SU-DHL-6 (cell line): ENCODE measurements at regions not wholly inside any gene's neighbourhood (a gene's known extent, or its start where the extent isn't known, plus 50 kb on each side); places are given as distances from the start of the nearest gene placed in this dataset.

ENCODE experiments used
- H2AFZ ChIP-seq: fragments of 200-600 bp; sonication (generic); 2 replicates; pipeline ENCODE4 v1.6.1; 2014; ENCODE audit warnings: low read depth, mild to moderate bottlenecking, moderate library complexity, mixed read lengths, antibody characterized with exemption, low read length; ENCODE audit not compliant: severe bottlenecking
- H3F3A ChIP-seq: fragments of 200-600 bp; shearing (Covaris generic); 2 replicates; pipeline ENCODE4 v1.6.0; 2016; ENCODE audit warnings: antibody characterized with exemption, mild to moderate bottlenecking; ENCODE audit not compliant: insufficient read depth
- H3K27ac ChIP-seq: fragments of 200-600 bp; sonication (generic); 2 replicates; pipeline ENCODE4 v1.5.1; 2016; ENCODE audit warnings: low read depth, mild to moderate bottlenecking, low read length, moderate library complexity, mixed read lengths
- H3K27me3 ChIP-seq: fragments of 200-600 bp; sonication (generic), shearing (Covaris generic); 2 replicates; pipeline ENCODE4 v1.6.0; 2014; ENCODE audit warnings: mild to moderate bottlenecking, low read length
- H3K36me3 ChIP-seq: fragments of 200-600 bp; sonication (generic); 2 replicates; pipeline ENCODE4 v1.6.1; 2014; ENCODE audit warnings: mild to moderate bottlenecking, low read length, mixed read lengths
- H3K4me2 ChIP-seq: fragments of 300-600, 200-600 bp; shearing (Covaris generic), sonication (generic); 2 replicates; pipeline ENCODE4 v1.6.0; 2014; ENCODE audit warnings: low read length, low read depth, mild to moderate bottlenecking; ENCODE audit not compliant: poor library complexity, severe bottlenecking
- H3K4me3 ChIP-seq: fragments of 200-600 bp; sonication (generic); 2 replicates; pipeline ENCODE4 v1.5.1; 2014; ENCODE audit warnings: antibody characterized with exemption, low read length, mild to moderate bottlenecking, mixed read lengths; ENCODE audit not compliant: insufficient read depth, poor library complexity, severe bottlenecking
- H3K79me2 ChIP-seq: fragments of 200-600 bp; sonication (generic); 2 replicates; pipeline ENCODE4 v1.6.1; 2014; ENCODE audit warnings: mild to moderate bottlenecking, low read length, moderate library complexity; ENCODE audit not compliant: insufficient read depth
- H3K9ac ChIP-seq: fragments of 200-600 bp; sonication (generic); 2 replicates; pipeline ENCODE4 v1.7.0; 2014; ENCODE audit warnings: mild to moderate bottlenecking, low read length
- H3K9me2 ChIP-seq: fragments of 200-600 bp; sonication (generic); replicated peaks from 2 replicates; pipeline ENCODE4 v1.6.1; 2014; ENCODE audit warnings: low read length; ENCODE audit not compliant: insufficient read depth
- H3K9me3 ChIP-seq: fragments of 200-600 bp; sonication (generic); 2 replicates; pipeline ENCODE4 v1.6.1; 2014; ENCODE audit warnings: low read length, mixed read lengths; ENCODE audit not compliant: insufficient read depth
- H4K20me1 ChIP-seq: fragments of 200-600 bp; sonication (generic); 2 replicates; pipeline ENCODE4 v1.6.1; 2014; ENCODE audit warnings: low read depth, mild to moderate bottlenecking, antibody characterized with exemption, low read length, moderate library complexity, mixed read lengths
- CTCF ChIP-seq: fragments of 200-600 bp; sonication (generic); IDR thresholded peaks from one replicate; pipeline ENCODE4 v1.5.1; 2017; ENCODE audit warnings: antibody characterized with exemption, mild to moderate bottlenecking, low read length, moderate library complexity; ENCODE audit not compliant: insufficient read depth, poor library complexity, severe bottlenecking
- EZH2phosphoT487 ChIP-seq: fragments of 200-600 bp; sonication (generic), shearing (Covaris generic); conservative IDR thresholded peaks from 2 replicates; pipeline ENCODE4 v1.6.1; 2018; ENCODE audit warnings: mild to moderate bottlenecking, antibody characterized with exemption, low read length, moderate library complexity, mixed read lengths

GRCh38 chr2:12607971-12608370 is 108.8 kb upstream of the TRIB2 start:
- H3K79me2 ChIP-seq: no peaks in the 10 kb centered on the region
- H3F3A ChIP-seq: peaks cover 20% of the 10 kb centered on the region
- no peak overlapping the region for H2AFZ ChIP-seq
- H3K4me3 ChIP-seq: no peak overlapping the region
- no peaks in the 10 kb centered on the region for H3K9me2 ChIP-seq
- no peaks in the 10 kb centered on the region for H4K20me1 ChIP-seq
- H3K36me3 ChIP-seq: no peaks in the 10 kb centered on the region
- no peak overlapping the region for H3K4me2 ChIP-seq
- TF ChIP-seq CTCF: no peak
- TF ChIP-seq EZH2phosphoT487: no peak
- no peak overlapping the region for H3K27ac ChIP-seq
- H3K9me3 ChIP-seq: no peaks in the 10 kb centered on the region
- H3K27me3 ChIP-seq: no peaks in the 10 kb centered on the region
- no peak overlapping the region for H3K9ac ChIP-seq

- H3K27me3 ChIP-seq: no peaks in the 10 kb centered on the region
- TF ChIP-seq CTCF (no peak), EZH2phosphoT487 (no peak)
- H3K79me2 ChIP-seq: no peaks in the 10 kb centered on the region
- no peak overlapping the region for H3K4me3 ChIP-seq
- H3K9ac ChIP-seq: no peak overlapping the region
- H3K4me2 ChIP-seq: peak overlapping the region; percentile 39
- peaks cover 30% of the 10 kb centered on the region for H3F3A ChIP-seq
- H3K27ac ChIP-seq: peak overlapping the region; percentile 68
- no peaks in the 10 kb centered on the region for H3K9me3 ChIP-seq
- H4K20me1 ChIP-seq: no peaks in the 10 kb centered on the region
- peak overlapping the region; percentile 23 for H2AFZ ChIP-seq
- no peaks in the 10 kb centered on the region for H3K36me3 ChIP-seq
- H3K9me2 ChIP-seq: no peaks in the 10 kb centered on the region
Observed at GRCh38 chr2:12610314-12610713, 106.4 kb upstream of the TRIB2 start.

- H3K36me3 ChIP-seq: no peaks in the 10 kb centered on the region
- H3K4me2 ChIP-seq: peak overlapping the region; percentile 63
Observed at GRCh38 chr2:12612168-12612567, 104.6 kb upstream of the TRIB2 start.

More at GRCh38 chr2:12612168-12612567, 104.6 kb upstream of the TRIB2 start:
- H4K20me1 ChIP-seq: no peaks in the 10 kb centered on the region
- H3K79me2 ChIP-seq: no peaks in the 10 kb centered on the region
- no peak overlapping the region for H3K4me3 ChIP-seq
- H2AFZ ChIP-seq: no peak overlapping the region
- no peaks in the 10 kb centered on the region for H3K9me2 ChIP-seq
- no peaks in the 10 kb centered on the region for H3K9me3 ChIP-seq
- no peak for TF ChIP-seq CTCF
- no peak for TF ChIP-seq EZH2phosphoT487
- H3K27me3 ChIP-seq: no peaks in the 10 kb centered on the region
- peaks cover 36% of the 10 kb centered on the region for H3F3A ChIP-seq
- H3K9ac ChIP-seq: 0 out of 2 replicates have a peak overlapping the region, but pooled peaks have one; percentile 45
- H3K27ac ChIP-seq: peak overlapping the region; percentile 68
